PFSK-1 (cell line): ENCODE measurements at regions not wholly inside any gene's neighbourhood (a gene's known extent, or its start where the extent isn't known, plus 50 kb on each side); places are given as distances from the start of the nearest gene placed in this dataset.

ENCODE experiments used
- FOXP2 ChIP-seq: optimal IDR thresholded peaks from 2 replicates; pipeline ENCODE3; 2011; ENCODE audit warnings: borderline replicate concordance, control low read depth, inconsistent platforms; ENCODE audit not compliant: insufficient read depth; ENCODE audit errors: extremely low read length, extremely low read depth
- POLR2AphosphoS5 ChIP-seq: IDR thresholded peaks from 2 replicates; pipeline ENCODE4 v1.6.1; 2012; ENCODE audit warnings: low read depth, mild to moderate bottlenecking, control low read depth, low read length, moderate library complexity
- SIN3A ChIP-seq: IDR thresholded peaks from 2 replicates; pipeline ENCODE4 v1.6.1; 2012; ENCODE audit warnings: mild to moderate bottlenecking, low read length, moderate library complexity, borderline replicate concordance; ENCODE audit not compliant: insufficient read depth
- TAF1 ChIP-seq: IDR thresholded peaks from 2 replicates; pipeline ENCODE4 v1.6.1; 2012; ENCODE audit warnings: low read length, control low read depth, borderline replicate concordance; ENCODE audit not compliant: insufficient read depth
- TF ChIP-seq, protein P1 (sequence below), 2 experiments: IDR thresholded peaks; 2 replicates each; pipeline versions ENCODE4 v1.6.1 to v1.8.0; 2011 to 2012; ENCODE audit warnings: low read depth in 2 of 2, low read length in 2 of 2, control low read depth in 1 of 2, inconsistent platforms in 1 of 2, mild to moderate bottlenecking in 1 of 2, moderate library complexity in 1 of 2; ENCODE audit not compliant: insufficient read depth in 1 of 2

DNA sequence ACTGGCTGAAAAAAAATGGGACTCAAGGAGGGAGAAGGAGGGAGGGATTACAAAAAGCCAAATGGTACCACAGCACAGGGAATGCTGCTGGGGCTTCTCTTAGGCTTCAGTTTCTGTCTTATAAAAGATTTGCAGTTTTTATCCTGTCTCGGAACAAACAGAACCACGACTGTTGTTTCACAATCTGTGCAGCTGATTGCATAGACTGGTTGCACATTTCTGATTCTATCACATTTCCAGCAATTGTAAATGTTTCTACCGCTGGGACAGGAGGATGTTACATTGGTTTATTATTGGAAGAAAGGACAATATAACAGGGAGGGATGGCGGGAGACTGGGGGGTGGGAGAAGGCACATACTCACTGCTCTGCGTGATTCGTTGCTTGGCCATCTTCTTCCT, 73.5 kb upstream of the ARID1B start:
- TF ChIP-seq, protein P1, sequence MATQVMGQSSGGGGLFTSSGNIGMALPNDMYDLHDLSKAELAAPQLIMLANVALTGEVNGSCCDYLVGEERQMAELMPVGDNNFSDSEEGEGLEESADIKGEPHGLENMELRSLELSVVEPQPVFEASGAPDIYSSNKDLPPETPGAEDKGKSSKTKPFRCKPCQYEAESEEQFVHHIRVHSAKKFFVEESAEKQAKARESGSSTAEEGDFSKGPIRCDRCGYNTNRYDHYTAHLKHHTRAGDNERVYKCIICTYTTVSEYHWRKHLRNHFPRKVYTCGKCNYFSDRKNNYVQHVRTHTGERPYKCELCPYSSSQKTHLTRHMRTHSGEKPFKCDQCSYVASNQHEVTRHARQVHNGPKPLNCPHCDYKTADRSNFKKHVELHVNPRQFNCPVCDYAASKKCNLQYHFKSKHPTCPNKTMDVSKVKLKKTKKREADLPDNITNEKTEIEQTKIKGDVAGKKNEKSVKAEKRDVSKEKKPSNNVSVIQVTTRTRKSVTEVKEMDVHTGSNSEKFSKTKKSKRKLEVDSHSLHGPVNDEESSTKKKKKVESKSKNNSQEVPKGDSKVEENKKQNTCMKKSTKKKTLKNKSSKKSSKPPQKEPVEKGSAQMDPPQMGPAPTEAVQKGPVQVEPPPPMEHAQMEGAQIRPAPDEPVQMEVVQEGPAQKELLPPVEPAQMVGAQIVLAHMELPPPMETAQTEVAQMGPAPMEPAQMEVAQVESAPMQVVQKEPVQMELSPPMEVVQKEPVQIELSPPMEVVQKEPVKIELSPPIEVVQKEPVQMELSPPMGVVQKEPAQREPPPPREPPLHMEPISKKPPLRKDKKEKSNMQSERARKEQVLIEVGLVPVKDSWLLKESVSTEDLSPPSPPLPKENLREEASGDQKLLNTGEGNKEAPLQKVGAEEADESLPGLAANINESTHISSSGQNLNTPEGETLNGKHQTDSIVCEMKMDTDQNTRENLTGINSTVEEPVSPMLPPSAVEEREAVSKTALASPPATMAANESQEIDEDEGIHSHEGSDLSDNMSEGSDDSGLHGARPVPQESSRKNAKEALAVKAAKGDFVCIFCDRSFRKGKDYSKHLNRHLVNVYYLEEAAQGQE (IDR thresholded peaks at IDR 0.05; ENCODE audit: insufficient read depth in 1 of 2, low read depth in 2 of 2, low read length in 2 of 2), result no peak
- TF ChIP-seq FOXP2 (no peak), SIN3A (no peak), TAF1 (no peak), POLR2AphosphoS5 (no peak)

DNA sequence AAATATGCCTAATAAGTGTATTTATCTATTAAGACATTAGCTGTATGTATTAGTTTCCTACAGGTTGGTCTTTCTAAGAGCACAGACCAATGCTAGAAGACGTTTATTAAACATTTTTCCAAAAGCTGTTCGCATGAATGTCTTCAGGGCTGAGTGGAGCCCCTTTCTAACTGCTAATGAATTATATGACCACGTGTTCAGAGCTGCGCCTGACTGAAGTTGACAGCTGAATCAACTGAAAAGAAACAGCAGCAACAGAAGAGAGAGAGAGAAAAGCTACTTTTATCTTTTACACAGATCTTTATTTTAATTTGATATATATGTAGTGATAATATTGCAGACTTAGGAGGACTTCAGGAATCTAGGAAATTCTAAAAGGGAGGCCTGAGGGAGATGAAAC, 75.2 kb upstream of the ARID1B start:
- TF ChIP-seq, protein P1 (IDR thresholded peaks at IDR 0.05; ENCODE audit: insufficient read depth in 1 of 2, low read depth in 2 of 2, low read length in 2 of 2), result no peak
- TF ChIP-seq POLR2AphosphoS5, result no peak
- TF ChIP-seq TAF1, result no peak
- TF ChIP-seq FOXP2, result no peak
- TF ChIP-seq SIN3A, result no peak

DNA sequence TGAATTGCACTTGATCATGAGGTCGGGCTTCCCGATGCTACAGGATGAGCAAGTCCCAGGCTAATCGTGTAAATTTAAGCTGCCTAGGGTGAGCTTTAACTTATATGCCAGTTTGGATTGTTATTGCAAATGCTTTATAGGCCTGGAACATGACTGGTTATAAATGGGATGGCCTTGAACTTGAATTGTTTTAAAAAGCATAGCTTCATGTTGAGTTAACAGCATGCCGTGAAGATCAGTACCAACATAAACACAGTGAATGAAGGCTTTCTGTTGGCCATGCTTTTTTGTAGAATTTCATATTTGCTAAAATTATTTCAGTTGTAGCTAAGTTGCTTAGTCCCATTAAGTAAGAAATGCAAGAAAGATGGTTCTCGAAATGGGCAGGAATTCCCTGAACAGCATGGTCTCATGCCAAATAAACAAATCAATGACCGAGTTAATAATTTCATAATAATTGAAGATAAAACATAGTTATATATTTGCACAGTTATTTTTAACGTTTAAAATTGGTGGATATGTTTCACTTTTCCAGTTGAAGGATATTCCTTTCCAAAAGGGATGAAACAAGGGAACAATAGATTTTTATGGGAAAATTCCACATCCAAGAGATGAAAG, 76.6 kb upstream of the ARID1B start:
- TF ChIP-seq, protein P1 (IDR thresholded peaks at IDR 0.05; ENCODE audit: insufficient read depth in 1 of 2, low read depth in 2 of 2, low read length in 2 of 2), result no peak
- no peak for TF ChIP-seq POLR2AphosphoS5
- TF ChIP-seq TAF1, result no peak
- no peak for TF ChIP-seq SIN3A
- no peak for TF ChIP-seq FOXP2

DNA sequence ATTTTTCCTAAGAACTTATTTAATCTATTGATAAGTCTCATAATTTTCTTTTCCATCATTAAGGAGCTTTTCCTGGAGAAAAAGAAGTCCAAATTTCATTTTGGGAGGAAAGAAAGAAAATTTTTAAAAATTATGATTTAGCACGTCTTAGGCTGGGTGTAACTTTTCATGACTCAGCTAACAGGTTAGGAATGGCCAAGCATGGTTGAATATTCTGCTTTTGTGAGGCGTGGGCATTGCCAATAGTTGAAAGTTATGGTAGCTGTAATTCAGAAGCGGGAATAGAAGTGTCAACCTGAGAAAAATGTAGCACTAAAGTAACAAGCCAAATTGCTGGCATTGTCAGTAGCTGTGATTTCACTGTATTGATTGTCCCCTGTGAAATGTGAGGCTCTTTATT, 77.2 kb upstream of the ARID1B start:
- TF ChIP-seq POLR2AphosphoS5 (no peak), SIN3A (no peak), FOXP2 (no peak), TAF1 (no peak)
- TF ChIP-seq, protein P1 (IDR thresholded peaks at IDR 0.05; ENCODE audit: insufficient read depth in 1 of 2, low read depth in 2 of 2, low read length in 2 of 2), result no peak

DNA sequence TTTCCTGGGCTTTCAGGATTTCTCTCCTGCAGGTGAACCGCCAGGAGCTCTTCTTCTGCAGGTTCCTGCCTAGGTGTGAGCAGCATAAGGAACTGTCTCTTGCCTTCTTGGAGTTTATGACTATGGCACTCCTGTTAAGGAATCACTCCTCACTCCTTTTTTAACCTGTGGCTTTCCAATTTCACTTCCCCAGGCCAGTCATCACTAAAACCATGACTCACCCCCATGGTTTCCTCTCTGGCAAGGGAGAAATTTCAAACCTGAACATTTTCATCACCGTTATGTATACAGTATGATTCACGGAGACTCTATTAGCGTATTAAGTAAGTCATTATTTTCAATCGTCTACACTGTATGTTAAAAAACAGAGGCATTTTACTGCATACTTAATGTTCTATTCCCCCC, 78.2 kb upstream of the ARID1B start:
- TF ChIP-seq, protein P1 (IDR thresholded peaks at IDR 0.05; ENCODE audit: insufficient read depth in 1 of 2, low read depth in 2 of 2, low read length in 2 of 2), result no peak
- TF ChIP-seq TAF1 (no peak), POLR2AphosphoS5 (no peak), SIN3A (no peak), FOXP2 (no peak)
